ENCODE measurements at regions not wholly inside any gene's neighbourhood (a gene's known extent, or its start where the extent isn't known, plus 50 kb on each side); places are given as distances from the start of the nearest gene placed in this dataset.

GRCh38 chr4:33882246-33882990 lies 2361.9 kb downstream of the ARAP2 start:
- no peak for TF ChIP-seq TCF7L2 (IDR thresholded peaks at IDR 0.05; ENCODE audit: low read depth, low read length)
- no peak for TF ChIP-seq POLR2AphosphoS5 (IDR thresholded peaks at IDR 0.05; ENCODE audit: low read depth, low read length)
- no peak for TF ChIP-seq REST (IDR thresholded peaks at IDR 0.05; ENCODE audit: insufficient read depth in 1 of 2, low read depth in 2 of 2, low read length in 1 of 2)
- TF ChIP-seq SIN3A (IDR thresholded peaks at IDR 0.05; ENCODE audit: borderline replicate concordance, insufficient read depth, low read depth, low read length) = no peak
- TF ChIP-seq CTCF (IDR thresholded peaks at IDR 0.05) = no peak
- ChIA-PET POLR2A (no interaction called here), CTCF (no interaction called here)
- no TSS peak for BruUV-seq (replicated peaks)
- ATAC-seq (no peak), DNase-seq (ENCODE audit: low read depth, low spot score) (no peak)
- Histone ChIP-seq H3K4me3 (ENCODE audit: low read depth in 2 of 2, low read length in 2 of 2) (no peak overlapping the region), H3K27me3 (ENCODE audit: control insufficient read depth, insufficient read depth, low read length) (no peaks in the 10 kb centered on the region), H3K9me3 (ENCODE audit: control insufficient read depth, insufficient read depth, low read depth, low read length) (no peaks in the 10 kb centered on the region), H3K27ac (ENCODE audit: low read length) (no peak overlapping the region), H3K4me1 (ENCODE audit: control insufficient read depth, insufficient read depth, low read length) (no peaks in the 10 kb centered on the region), H3K36me3 (ENCODE audit: control insufficient read depth, insufficient read depth, low read length) (no peaks in the 10 kb centered on the region)
- in situ Hi-C loops (cut with HindIII; ENCODE audit: low pct_unique_long_range_greater_than_20kb, low sequenced_read_pairs) = no loop called here
- intact Hi-C loops (cut with micrococcal nuclease; ENCODE audit: unreplicated experiment) = no loop called here

GRCh38 chr4:33883111-33883510 lies 2361.2 kb downstream of the ARAP2 start:
- ChIA-PET POLR2A (no interaction called here), CTCF (no interaction called here)
- no peaks in the 10 kb centered on the region for H3K27me3 ChIP-seq (ENCODE audit: control insufficient read depth, insufficient read depth, low read length)
- no peak overlapping the region for H3K27ac ChIP-seq (ENCODE audit: low read length)
- TF ChIP-seq TCF7L2 (IDR thresholded peaks at IDR 0.05; ENCODE audit: low read depth, low read length) (no peak), REST (IDR thresholded peaks at IDR 0.05; ENCODE audit: insufficient read depth in 1 of 2, low read depth in 2 of 2, low read length in 1 of 2) (no peak), CTCF (IDR thresholded peaks at IDR 0.05) (no peak), SIN3A (IDR thresholded peaks at IDR 0.05; ENCODE audit: borderline replicate concordance, insufficient read depth, low read depth, low read length) (no peak), POLR2AphosphoS5 (IDR thresholded peaks at IDR 0.05; ENCODE audit: low read depth, low read length) (no peak)
- no peak for DNase-seq (ENCODE audit: low read depth, low spot score)
- no peak for ATAC-seq
- intact Hi-C loops (cut with micrococcal nuclease; ENCODE audit: unreplicated experiment) (no loop called here), in situ Hi-C loops (cut with HindIII; ENCODE audit: low pct_unique_long_range_greater_than_20kb, low sequenced_read_pairs) (no loop called here)
- no peaks in the 10 kb centered on the region for H3K36me3 ChIP-seq (ENCODE audit: control insufficient read depth, insufficient read depth, low read length)
- no TSS peak for BruUV-seq (replicated peaks)
- H3K4me1 ChIP-seq (ENCODE audit: control insufficient read depth, insufficient read depth, low read length) = no peaks in the 10 kb centered on the region
- H3K9me3 ChIP-seq (ENCODE audit: control insufficient read depth, insufficient read depth, low read depth, low read length) = no peaks in the 10 kb centered on the region
- no peak overlapping the region for H3K4me3 ChIP-seq (ENCODE audit: low read depth in 2 of 2, low read length in 2 of 2)

Data from Panc1 (cell line).